ENCODE measurements at regions not wholly inside any gene's neighbourhood (a gene's known extent, or its start where the extent isn't known, plus 50 kb on each side); places are given as distances from the start of the nearest gene placed in this dataset.
"Not testable (repeated sequence)": the region's sequence is repeated elsewhere in the genome, so short reads cannot be mapped to it uniquely, and the experiment has no call there.

- DNase-seq (ENCODE audit: low spot score), result no peak
Measured at GRCh38 chr5:15383469-15383868, 116.5 kb upstream of the FBXL7 start.

- no peak for DNase-seq (ENCODE audit: low spot score)
Measured at GRCh38 chr5:15383021-15383420, 117.0 kb upstream of the FBXL7 start.

DNA sequence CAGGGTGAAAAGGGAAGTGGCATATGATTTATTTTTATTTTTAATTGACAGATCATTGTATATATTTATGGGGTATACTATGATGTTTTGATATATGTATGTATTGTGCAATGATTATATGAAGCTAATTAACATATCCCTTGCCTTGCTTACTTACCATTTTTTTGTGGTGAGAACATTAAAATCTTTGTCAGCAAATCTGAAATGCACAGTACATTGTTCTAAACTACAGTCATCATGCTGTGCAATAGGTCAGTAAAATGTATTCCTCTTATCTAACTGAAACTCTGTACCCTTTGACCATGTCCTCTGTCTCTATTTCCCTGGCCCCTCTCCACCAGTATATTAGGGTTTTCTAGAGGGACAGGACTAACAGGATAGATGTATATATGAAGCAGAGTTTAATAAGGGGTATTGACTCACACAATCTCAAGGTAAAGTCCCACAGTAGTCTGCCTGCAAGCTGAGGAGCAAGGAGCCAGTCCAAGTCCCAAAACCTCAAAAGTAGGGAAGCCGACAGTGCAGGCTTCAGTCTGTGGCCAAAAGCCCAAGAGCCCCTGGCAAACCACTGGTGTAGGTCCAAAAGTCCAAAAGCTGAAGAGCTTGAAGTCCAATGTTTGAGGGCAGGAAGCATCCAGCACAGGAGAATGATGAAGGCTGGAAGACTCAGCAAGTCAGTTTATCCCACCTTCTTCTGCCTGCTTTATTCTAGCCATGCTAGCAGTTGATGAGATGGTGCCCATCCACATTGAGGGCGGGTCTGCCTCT lies 122.2 kb upstream of the FBXL7 start:
- DNase-seq (ENCODE audit: low spot score), result no peak

DNA sequence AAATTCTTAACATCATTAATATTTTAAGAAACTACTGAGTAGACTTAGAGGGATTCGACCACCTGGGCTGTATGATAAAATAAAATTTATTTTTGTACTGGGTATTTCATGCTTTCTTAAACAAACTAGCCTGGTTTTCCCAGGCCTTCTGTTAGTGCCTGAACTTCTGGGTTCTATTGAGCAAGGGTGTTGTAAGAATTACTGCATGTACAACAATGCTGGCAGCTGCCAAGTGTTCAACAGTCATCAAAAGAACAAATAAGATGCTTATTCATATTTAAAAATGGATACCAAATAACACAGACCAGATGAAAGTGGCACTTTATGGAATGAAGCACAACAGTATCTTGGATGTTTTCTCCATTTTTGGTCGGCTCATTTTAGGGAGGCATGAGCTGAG lies 123.2 kb upstream of the FBXL7 start:
- DNase-seq (ENCODE audit: low spot score), result no peak

DNA sequence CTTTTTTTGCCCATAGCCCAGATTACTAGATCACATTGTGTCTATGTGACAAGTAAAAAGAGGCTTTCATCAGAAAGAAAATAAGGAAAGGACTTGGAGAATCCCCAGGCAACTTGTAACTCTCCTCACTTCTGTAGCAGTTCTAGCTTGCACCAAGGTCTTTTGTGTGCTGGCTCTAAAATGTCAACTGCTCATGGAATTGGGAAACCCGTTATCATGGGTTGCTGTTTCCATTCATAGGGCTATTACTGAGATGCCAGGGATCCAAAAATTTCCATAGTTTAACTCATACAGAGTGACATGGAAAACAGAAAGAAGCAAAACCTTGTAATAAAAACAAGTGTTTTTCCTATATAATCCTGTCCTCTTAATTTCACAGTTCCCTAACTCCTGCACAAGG lies 123.9 kb upstream of the FBXL7 start:
- no peak for DNase-seq (ENCODE audit: low spot score)

DNA sequence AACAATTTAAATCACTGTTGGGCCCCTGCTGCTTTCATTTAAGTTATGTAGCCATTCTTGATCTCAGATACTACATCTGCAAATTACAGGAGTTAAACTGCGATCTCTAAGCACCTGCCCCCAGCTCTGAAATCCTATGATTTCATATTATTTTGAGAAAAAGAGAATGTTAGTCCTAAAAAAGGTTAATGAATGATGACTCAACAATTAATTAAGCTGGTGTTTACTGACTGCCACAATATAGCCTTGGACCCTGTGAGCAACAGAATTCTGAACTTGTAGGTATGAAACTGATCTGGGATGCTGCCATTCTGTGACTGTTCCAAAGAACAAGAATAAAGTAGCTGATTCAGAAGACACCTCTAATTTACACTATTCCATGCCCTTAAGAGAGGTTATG lies 124.4 kb upstream of the FBXL7 start:
- DNase-seq (ENCODE audit: low spot score), result no peak

GRCh38 chr5:15374886-15375285 lies 125.1 kb upstream of the FBXL7 start:
- no peak for DNase-seq (ENCODE audit: low spot score)

DNA sequence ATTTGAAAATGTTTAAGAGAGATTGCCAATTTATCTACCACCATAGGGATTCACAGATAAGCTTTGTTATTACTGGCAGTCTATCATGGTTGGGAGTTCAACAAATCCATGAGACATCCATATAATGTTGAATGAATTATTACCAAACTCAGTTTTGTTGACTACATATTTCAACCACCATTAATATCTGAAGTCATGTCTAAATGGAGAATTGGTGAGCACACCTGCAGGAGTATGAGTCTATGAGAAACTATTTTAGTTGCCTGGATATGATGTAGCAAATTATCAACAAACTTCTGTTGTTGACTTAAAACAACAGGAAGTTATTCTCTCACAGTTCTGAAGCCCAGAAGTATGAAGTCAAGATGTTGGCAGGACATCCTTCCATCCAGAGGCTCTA lies 126.8 kb upstream of the FBXL7 start:
- no peak for DNase-seq (ENCODE audit: low spot score)

GRCh38 chr5:15371184-15371583 lies 128.8 kb upstream of the FBXL7 start:
- no peak for DNase-seq (ENCODE audit: low spot score)

- DNase-seq (ENCODE audit: low spot score), result no peak
Measured at GRCh38 chr5:15368835-15369234, 131.1 kb upstream of the FBXL7 start.

DNA sequence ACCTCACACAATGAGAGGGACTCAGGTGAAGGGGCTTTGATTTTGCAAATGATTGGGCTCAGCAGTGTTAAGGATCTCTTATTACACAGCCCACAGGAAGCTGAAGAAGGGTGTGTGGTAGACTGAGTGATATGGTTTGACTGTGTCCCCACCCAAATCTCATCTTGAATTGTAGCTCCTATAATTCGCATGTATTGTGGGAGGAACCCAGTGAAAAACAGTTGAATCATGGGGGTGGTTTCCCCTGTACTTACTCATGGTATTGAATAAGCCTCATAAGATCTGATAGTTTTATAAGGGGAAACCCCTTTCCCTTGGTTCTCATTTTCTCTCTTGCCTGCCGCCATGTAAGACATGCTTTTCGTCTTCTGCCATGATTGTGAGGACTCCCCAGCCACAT lies 132.5 kb upstream of the FBXL7 start:
- no peak for DNase-seq (ENCODE audit: low spot score)

DNA sequence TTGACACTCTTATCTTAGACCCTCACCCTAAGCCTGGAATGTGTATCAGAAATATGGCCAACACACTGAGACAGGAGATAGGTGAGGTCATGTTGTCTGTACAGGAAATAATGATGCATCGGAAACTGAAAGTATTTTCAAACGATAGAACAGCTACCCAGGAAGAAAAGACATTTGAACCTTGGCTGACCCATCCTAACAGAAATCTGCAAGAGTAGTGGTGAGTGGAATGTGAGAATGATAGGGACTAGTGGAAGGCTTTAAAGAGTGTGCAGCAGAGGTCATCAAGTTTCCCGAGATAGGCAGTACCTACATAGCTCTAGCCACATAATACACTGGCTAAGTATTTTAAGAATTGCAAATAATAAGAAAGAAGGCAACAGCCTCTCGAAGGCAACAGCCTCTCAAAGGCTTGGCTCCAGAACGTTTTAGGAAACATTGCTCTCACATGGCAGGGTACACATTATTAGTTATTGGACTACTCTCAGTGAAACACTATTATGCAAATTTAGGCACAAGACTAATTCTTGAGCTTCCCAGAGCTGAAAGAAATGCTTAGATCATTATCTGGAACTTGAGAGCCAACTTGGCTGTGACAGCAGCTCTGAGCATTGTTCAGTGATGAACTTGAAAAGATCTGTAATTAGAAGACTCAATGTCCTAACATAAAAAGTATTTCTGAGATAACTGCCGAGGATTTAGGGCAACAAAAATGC lies 133.1 kb upstream of the FBXL7 start:
- no peak for DNase-seq (ENCODE audit: low spot score)

- DNase-seq (ENCODE audit: low spot score), result no peak
Measured at GRCh38 chr5:15365070-15365469, 134.9 kb upstream of the FBXL7 start.

DNA sequence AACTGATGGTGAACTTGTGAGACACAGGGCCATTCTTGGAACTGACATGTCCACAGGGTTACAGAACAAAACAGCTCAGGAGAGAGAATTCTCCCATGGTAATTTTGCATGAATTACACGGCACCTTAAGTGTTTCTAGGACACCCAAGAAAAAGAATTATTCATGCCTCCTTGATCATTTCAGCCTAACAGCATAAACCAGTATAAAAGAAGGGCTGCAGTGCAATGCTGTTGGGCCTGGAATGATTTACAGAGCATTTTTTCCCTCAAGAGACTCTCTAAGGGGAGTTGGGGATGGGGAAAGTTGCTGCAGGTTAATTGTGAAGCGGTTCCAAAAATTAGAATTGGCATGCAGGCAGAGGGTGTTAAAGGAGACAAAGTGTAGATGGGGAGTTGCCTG lies 136.4 kb upstream of the FBXL7 start:
- no peak for DNase-seq (ENCODE audit: low spot score)

DNA sequence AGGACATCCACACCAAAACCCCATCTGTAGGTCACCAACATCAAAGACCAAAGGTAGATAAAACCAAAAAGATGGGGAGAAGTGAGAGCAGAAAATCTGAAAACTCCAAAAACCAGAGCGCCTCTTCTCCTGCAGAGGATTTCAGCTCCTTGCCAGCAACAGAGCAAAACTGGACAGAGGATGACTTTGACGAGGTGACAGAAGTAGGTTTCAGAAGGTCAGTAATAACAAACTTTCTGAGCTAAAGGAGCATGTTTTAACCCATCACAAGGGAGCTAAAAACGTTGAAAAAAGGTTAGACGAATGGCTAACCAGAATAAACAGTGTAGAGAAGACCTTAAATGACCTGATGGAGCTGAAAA lies 142.9 kb upstream of the FBXL7 start:
- DNase-seq (ENCODE audit: low spot score), result not testable (repeated sequence)

- not testable (repeated sequence) for DNase-seq (ENCODE audit: low spot score)
Measured at GRCh38 chr5:15356308-15357091, 143.5 kb upstream of the FBXL7 start.

GRCh38 chr5:15354021-15354420 lies 146.0 kb upstream of the FBXL7 start:
- no peak for DNase-seq (ENCODE audit: low spot score)

- no peak for DNase-seq (ENCODE audit: low spot score)
Measured at GRCh38 chr5:15353086-15353645, 146.8 kb upstream of the FBXL7 start.

GRCh38 chr5:15350614-15351013 lies 149.4 kb upstream of the FBXL7 start:
- no peak for DNase-seq (ENCODE audit: low spot score)

- no peak for DNase-seq (ENCODE audit: low spot score)
Measured at GRCh38 chr5:15346738-15347137, 153.2 kb upstream of the FBXL7 start.

DNA sequence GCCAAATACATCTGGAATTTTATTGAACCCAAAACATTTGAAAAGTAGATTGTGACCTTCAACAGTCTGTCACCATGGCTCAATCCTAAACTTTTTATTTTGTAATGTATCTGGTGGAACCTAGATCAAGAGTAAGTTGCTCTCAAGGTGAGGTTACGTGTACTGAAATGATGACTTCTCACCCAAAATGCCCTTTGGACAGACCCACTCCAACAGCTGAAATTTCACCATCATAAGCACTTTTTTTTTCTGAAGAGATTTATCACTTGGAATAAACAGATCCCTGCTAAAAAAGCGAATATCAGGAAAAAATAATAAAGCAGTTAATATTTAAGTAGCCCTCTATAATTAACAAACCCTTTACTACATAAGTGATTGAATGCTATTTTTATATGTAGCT lies 155.0 kb upstream of the FBXL7 start:
- no peak for DNase-seq (ENCODE audit: low spot score)

DNA sequence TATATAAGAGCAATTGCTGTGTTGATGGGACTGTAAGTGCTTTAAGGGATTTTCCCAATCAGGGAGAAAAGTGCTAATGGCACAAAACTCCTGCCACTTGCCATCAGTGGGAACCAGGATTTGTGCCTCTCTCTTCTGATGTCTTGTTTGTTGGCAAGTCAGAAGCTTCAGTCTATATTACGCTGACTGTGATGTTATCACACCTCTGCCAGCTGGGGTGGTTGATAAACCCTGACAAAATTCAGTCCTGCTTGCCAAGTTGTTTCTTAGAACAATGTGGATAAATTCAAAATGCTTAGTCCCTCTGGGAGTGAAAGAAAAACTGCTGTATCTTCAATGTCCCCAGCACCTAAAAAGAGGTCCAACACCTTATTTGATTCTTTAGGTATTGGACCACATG lies 161.4 kb upstream of the FBXL7 start:
- DNase-seq (ENCODE audit: low spot score), result no peak
